Neuron (in vitro differentiated cells): ENCODE measurements at regions not wholly inside any gene's neighbourhood (a gene's known extent, or its start where the extent isn't known, plus 50 kb on each side); places are given as distances from the start of the nearest gene placed in this dataset.
"Not testable (repeated sequence)": the region's sequence is repeated elsewhere in the genome, so short reads cannot be mapped to it uniquely, and the experiment has no call there.

Experiments used
- H2AFZ ChIP-seq: one replicate; pipeline ENCODE4 v1.6.1; 2013; ENCODE audit warnings: low read depth, mild to moderate bottlenecking, inconsistent platforms, low read length, moderate library complexity
- H3K27me3 ChIP-seq: one replicate; pipeline ENCODE4 v1.6.1; 2013; ENCODE audit warnings: low read length; ENCODE audit not compliant: insufficient read depth
- H3K36me3 ChIP-seq: one replicate; pipeline ENCODE4 v1.6.1; 2013; ENCODE audit warnings: low read length; ENCODE audit not compliant: insufficient read depth
- H3K4me1 ChIP-seq: one replicate; pipeline ENCODE4 v1.6.1; 2013; ENCODE audit warnings: low read length; ENCODE audit not compliant: insufficient read depth
- H3K4me3 ChIP-seq: 2 replicates; pipeline ENCODE4 v1.5.1; 2013; ENCODE audit warnings: mild to moderate bottlenecking, low read length, moderate library complexity
- H3K9me3 ChIP-seq: one replicate; pipeline ENCODE4 v1.6.1; 2013; ENCODE audit warnings: low read length

GRCh38 chr12:86944197-86944819 is 688.1 kb upstream of the MGAT4C start:
- not testable (repeated sequence) for H3K27me3 ChIP-seq, H3K36me3 ChIP-seq, H2AFZ ChIP-seq, H3K4me1 ChIP-seq, H3K9me3 ChIP-seq, H3K4me3 ChIP-seq

GRCh38 chr12:86931714-86932113 is 675.5 kb upstream of the MGAT4C start:
- no peaks in the 10 kb centered on the region for H3K36me3 ChIP-seq
- no peak overlapping the region for H3K4me3 ChIP-seq
- no peaks in the 10 kb centered on the region for H3K4me1 ChIP-seq
- no peaks in the 10 kb centered on the region for H3K9me3 ChIP-seq
- H3K27me3 ChIP-seq, result no peaks in the 10 kb centered on the region
- no peak overlapping the region for H2AFZ ChIP-seq

GRCh38 chr12:86929962-86930361 is 673.8 kb upstream of the MGAT4C start:
- Histone ChIP-seq H3K4me1 (no peaks in the 10 kb centered on the region), H2AFZ (no peak overlapping the region), H3K9me3 (no peaks in the 10 kb centered on the region), H3K4me3 (no peak overlapping the region), H3K27me3 (no peaks in the 10 kb centered on the region), H3K36me3 (no peaks in the 10 kb centered on the region)

GRCh38 chr12:86917121-86917520 is 660.9 kb upstream of the MGAT4C start:
- Histone ChIP-seq H2AFZ (no peak overlapping the region), H3K9me3 (no peaks in the 10 kb centered on the region), H3K4me3 (no peak overlapping the region), H3K27me3 (no peaks in the 10 kb centered on the region), H3K4me1 (no peaks in the 10 kb centered on the region), H3K36me3 (no peaks in the 10 kb centered on the region)

GRCh38 chr12:86914721-86915120 is 658.5 kb upstream of the MGAT4C start:
- Histone ChIP-seq H3K4me3 (no peak overlapping the region), H3K9me3 (no peaks in the 10 kb centered on the region), H3K4me1 (no peaks in the 10 kb centered on the region), H3K36me3 (no peaks in the 10 kb centered on the region), H2AFZ (no peak overlapping the region), H3K27me3 (no peaks in the 10 kb centered on the region)

GRCh38 chr12:86911973-86912372 is 655.8 kb upstream of the MGAT4C start:
- Histone ChIP-seq H3K4me3 (no peak overlapping the region), H3K27me3 (no peaks in the 10 kb centered on the region), H3K9me3 (no peaks in the 10 kb centered on the region), H3K36me3 (no peaks in the 10 kb centered on the region), H3K4me1 (no peaks in the 10 kb centered on the region), H2AFZ (no peak overlapping the region)

GRCh38 chr12:86903159-86903558 is 647.0 kb upstream of the MGAT4C start:
- H3K9me3 ChIP-seq, result no peaks in the 10 kb centered on the region
- no peaks in the 10 kb centered on the region for H3K27me3 ChIP-seq
- H3K4me1 ChIP-seq, result no peaks in the 10 kb centered on the region
- no peaks in the 10 kb centered on the region for H3K36me3 ChIP-seq
- H2AFZ ChIP-seq, result no peak overlapping the region
- no peak overlapping the region for H3K4me3 ChIP-seq

GRCh38 chr12:86860776-86861175 is 604.6 kb upstream of the MGAT4C start:
- Histone ChIP-seq H3K4me3 (no peak overlapping the region), H2AFZ (no peak overlapping the region), H3K9me3 (no peaks in the 10 kb centered on the region), H3K36me3 (no peaks in the 10 kb centered on the region), H3K4me1 (no peaks in the 10 kb centered on the region), H3K27me3 (no peaks in the 10 kb centered on the region)

GRCh38 chr12:86852451-86852850 is 596.3 kb upstream of the MGAT4C start:
- H3K9me3 ChIP-seq, result no peaks in the 10 kb centered on the region
- no peaks in the 10 kb centered on the region for H3K27me3 ChIP-seq
- no peak overlapping the region for H2AFZ ChIP-seq
- H3K4me1 ChIP-seq, result no peaks in the 10 kb centered on the region
- no peak overlapping the region for H3K4me3 ChIP-seq
- no peaks in the 10 kb centered on the region for H3K36me3 ChIP-seq

GRCh38 chr12:86838711-86839110 is 582.5 kb upstream of the MGAT4C start:
- no peaks in the 10 kb centered on the region for H3K9me3 ChIP-seq
- no peaks in the 10 kb centered on the region for H3K36me3 ChIP-seq
- peaks cover 2% of the 10 kb centered on the region for H3K4me1 ChIP-seq
- no peak overlapping the region for H2AFZ ChIP-seq
- H3K4me3 ChIP-seq, result no peak overlapping the region
- no peaks in the 10 kb centered on the region for H3K27me3 ChIP-seq

GRCh38 chr12:86838260-86838659 is 582.1 kb upstream of the MGAT4C start:
- Histone ChIP-seq H3K9me3 (no peaks in the 10 kb centered on the region), H3K4me1 (peaks cover 2% of the 10 kb centered on the region), H3K4me3 (no peak overlapping the region), H3K27me3 (no peaks in the 10 kb centered on the region), H2AFZ (no peak overlapping the region), H3K36me3 (no peaks in the 10 kb centered on the region)

- no peaks in the 10 kb centered on the region for H3K36me3 ChIP-seq
- no peaks in the 10 kb centered on the region for H3K9me3 ChIP-seq
- H3K4me3 ChIP-seq, result no peak overlapping the region
- H3K4me1 ChIP-seq, result peaks cover 2% of the 10 kb centered on the region
- no peaks in the 10 kb centered on the region for H3K27me3 ChIP-seq
- no peak overlapping the region for H2AFZ ChIP-seq
These were observed 581.1 kb upstream of the MGAT4C start for GRCh38 chr12:86837246-86837645.

- Histone ChIP-seq H2AFZ (no peak overlapping the region), H3K27me3 (no peaks in the 10 kb centered on the region), H3K4me3 (no peak overlapping the region), H3K9me3 (no peaks in the 10 kb centered on the region), H3K4me1 (peaks cover 2% of the 10 kb centered on the region), H3K36me3 (no peaks in the 10 kb centered on the region)
These were observed 578.0 kb upstream of the MGAT4C start for GRCh38 chr12:86834217-86834616.

GRCh38 chr12:86827409-86827808 is 571.2 kb upstream of the MGAT4C start:
- no peaks in the 10 kb centered on the region for H3K4me1 ChIP-seq
- H2AFZ ChIP-seq, result no peak overlapping the region
- no peak overlapping the region for H3K4me3 ChIP-seq
- H3K27me3 ChIP-seq, result no peaks in the 10 kb centered on the region
- no peaks in the 10 kb centered on the region for H3K36me3 ChIP-seq
- H3K9me3 ChIP-seq, result no peaks in the 10 kb centered on the region
